Peyer's patch (tissue), 4 donors: ENCODE measurements at regions not wholly inside any gene's neighbourhood (a gene's known extent, or its start where the extent isn't known, plus 50 kb on each side); places are given as distances from the start of the nearest gene placed in this dataset.

Source experiments
- CTCF ChIP-seq, 6 experiments: fragments of 450-650 bp in 4 of 6; fragments of 200-600 bp in 2 of 6; sonication (generic) in 1 of 6; IDR thresholded peaks; one replicate each; pipeline ENCODE4 v1.5.1; 2017 to 2019; ENCODE audit warnings: antibody characterized with exemption in 6 of 6, mild to moderate bottlenecking in 3 of 6, moderate library complexity in 1 of 6
- POLR2A ChIP-seq, 2 donors: fragments of 450-650 bp; IDR thresholded peaks; one replicate each; pipeline ENCODE4 v1.5.1; 2017; ENCODE audit warnings: antibody characterized with exemption in 2 of 2, mild to moderate bottlenecking in 2 of 2, moderate library complexity in 2 of 2

GRCh38 chr3:72328755-72329277, 519.4 kb downstream of the SHQ1 start:
- TF ChIP-seq CTCF (IDR thresholded peaks at IDR 0.05) (no peak), POLR2A (IDR thresholded peaks at IDR 0.05) (no peak)
